ENCODE measurements at regions not wholly inside any gene's neighbourhood (a gene's known extent, or its start where the extent isn't known, plus 50 kb on each side); places are given as distances from the start of the nearest gene placed in this dataset.

- Histone ChIP-seq H3F3A (ENCODE audit: insufficient read depth, low read length) (no peaks in the 10 kb centered on the region), H3K9ac (ENCODE audit: low read length) (no peak overlapping the region), H3K9me2 (ENCODE audit: low read depth, low read length) (no peaks in the 10 kb centered on the region), H4K20me1 (ENCODE audit: insufficient read depth, low read length) (no peaks in the 10 kb centered on the region), H3K9me3 (ENCODE audit: low read length) (no peaks in the 10 kb centered on the region), H3K4me2 (ENCODE audit: low read length) (no peak overlapping the region), H3K4me1 (ENCODE audit: insufficient read depth, low read length, severe bottlenecking) (no peaks in the 10 kb centered on the region), H3K36me3 (ENCODE audit: insufficient read depth, low read length) (no peaks in the 10 kb centered on the region), H3K27me3 (ENCODE audit: insufficient read depth, low read length) (no peaks in the 10 kb centered on the region), H3K27ac (ENCODE audit: low read depth, low read length, poor library complexity, severe bottlenecking) (no peak overlapping the region), H2AFZ (ENCODE audit: low read length) (no peak overlapping the region), H3K79me2 (ENCODE audit: insufficient read depth, low read length) (no peaks in the 10 kb centered on the region), H3K4me3 (ENCODE audit: low read depth, low read length, poor library complexity, severe bottlenecking) (no peak overlapping the region)
- TF ChIP-seq, protein P1, sequence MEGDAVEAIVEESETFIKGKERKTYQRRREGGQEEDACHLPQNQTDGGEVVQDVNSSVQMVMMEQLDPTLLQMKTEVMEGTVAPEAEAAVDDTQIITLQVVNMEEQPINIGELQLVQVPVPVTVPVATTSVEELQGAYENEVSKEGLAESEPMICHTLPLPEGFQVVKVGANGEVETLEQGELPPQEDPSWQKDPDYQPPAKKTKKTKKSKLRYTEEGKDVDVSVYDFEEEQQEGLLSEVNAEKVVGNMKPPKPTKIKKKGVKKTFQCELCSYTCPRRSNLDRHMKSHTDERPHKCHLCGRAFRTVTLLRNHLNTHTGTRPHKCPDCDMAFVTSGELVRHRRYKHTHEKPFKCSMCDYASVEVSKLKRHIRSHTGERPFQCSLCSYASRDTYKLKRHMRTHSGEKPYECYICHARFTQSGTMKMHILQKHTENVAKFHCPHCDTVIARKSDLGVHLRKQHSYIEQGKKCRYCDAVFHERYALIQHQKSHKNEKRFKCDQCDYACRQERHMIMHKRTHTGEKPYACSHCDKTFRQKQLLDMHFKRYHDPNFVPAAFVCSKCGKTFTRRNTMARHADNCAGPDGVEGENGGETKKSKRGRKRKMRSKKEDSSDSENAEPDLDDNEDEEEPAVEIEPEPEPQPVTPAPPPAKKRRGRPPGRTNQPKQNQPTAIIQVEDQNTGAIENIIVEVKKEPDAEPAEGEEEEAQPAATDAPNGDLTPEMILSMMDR (IDR thresholded peaks at IDR 0.05; ENCODE audit: low read length) = no peak
- TF ChIP-seq EZH2 (IDR thresholded peaks at IDR 0.05; ENCODE audit: borderline replicate concordance, low read length) = no peak
Observed at GRCh38 chr3:68116580-68116979, 462.2 kb upstream of the SUCLG2 start.

GRCh38 chr3:68103811-68104210 is 449.4 kb upstream of the SUCLG2 start:
- H3K27me3 ChIP-seq (ENCODE audit: insufficient read depth, low read length) = no peaks in the 10 kb centered on the region
- H2AFZ ChIP-seq (ENCODE audit: low read length) = no peak overlapping the region
- H3K9ac ChIP-seq (ENCODE audit: low read length) = no peak overlapping the region
- H3K4me3 ChIP-seq (ENCODE audit: low read depth, low read length, poor library complexity, severe bottlenecking) = no peak overlapping the region
- H3K79me2 ChIP-seq (ENCODE audit: insufficient read depth, low read length) = no peaks in the 10 kb centered on the region
- H3K4me1 ChIP-seq (ENCODE audit: insufficient read depth, low read length, severe bottlenecking) = no peaks in the 10 kb centered on the region
- no peaks in the 10 kb centered on the region for H4K20me1 ChIP-seq (ENCODE audit: insufficient read depth, low read length)
- TF ChIP-seq, protein P1 (IDR thresholded peaks at IDR 0.05; ENCODE audit: low read length) = no peak
- no peak for TF ChIP-seq EZH2 (IDR thresholded peaks at IDR 0.05; ENCODE audit: borderline replicate concordance, low read length)
- H3K9me3 ChIP-seq (ENCODE audit: low read length) = no peaks in the 10 kb centered on the region
- no peaks in the 10 kb centered on the region for H3F3A ChIP-seq (ENCODE audit: insufficient read depth, low read length)
- no peak overlapping the region for H3K27ac ChIP-seq (ENCODE audit: low read depth, low read length, poor library complexity, severe bottlenecking)
- H3K4me2 ChIP-seq (ENCODE audit: low read length) = no peak overlapping the region
- no peaks in the 10 kb centered on the region for H3K36me3 ChIP-seq (ENCODE audit: insufficient read depth, low read length)
- no peaks in the 10 kb centered on the region for H3K9me2 ChIP-seq (ENCODE audit: low read depth, low read length)

DNA sequence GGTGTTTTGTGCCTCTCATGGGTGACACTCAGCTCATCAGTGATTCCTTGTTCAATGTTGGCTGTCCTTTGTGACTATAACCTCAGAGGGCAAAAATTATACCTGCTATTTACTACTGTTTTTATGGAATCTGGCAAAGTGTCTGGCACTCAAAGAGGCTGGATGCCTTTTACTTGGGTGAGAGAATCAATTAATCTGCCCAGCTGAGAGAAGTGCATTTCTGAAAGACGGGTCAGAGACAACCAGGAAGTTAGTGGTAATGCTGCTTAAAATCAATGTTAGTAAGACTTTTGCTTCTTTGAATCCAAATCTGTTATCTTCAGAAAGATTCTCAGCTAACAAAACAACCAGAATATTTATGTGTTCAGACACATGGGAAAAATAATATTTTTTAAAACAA is 436.2 kb upstream of the SUCLG2 start:
- Histone ChIP-seq H3K27ac (ENCODE audit: low read depth, low read length, poor library complexity, severe bottlenecking) (no peak overlapping the region), H3K4me3 (ENCODE audit: low read depth, low read length, poor library complexity, severe bottlenecking) (no peak overlapping the region), H3K36me3 (ENCODE audit: insufficient read depth, low read length) (no peaks in the 10 kb centered on the region), H3K4me1 (ENCODE audit: insufficient read depth, low read length, severe bottlenecking) (no peaks in the 10 kb centered on the region), H3K27me3 (ENCODE audit: insufficient read depth, low read length) (no peaks in the 10 kb centered on the region), H3K9me2 (ENCODE audit: low read depth, low read length) (no peaks in the 10 kb centered on the region), H3F3A (ENCODE audit: insufficient read depth, low read length) (no peaks in the 10 kb centered on the region), H4K20me1 (ENCODE audit: insufficient read depth, low read length) (no peaks in the 10 kb centered on the region), H3K9ac (ENCODE audit: low read length) (no peak overlapping the region), H3K79me2 (ENCODE audit: insufficient read depth, low read length) (no peaks in the 10 kb centered on the region), H3K4me2 (ENCODE audit: low read length) (no peak overlapping the region), H2AFZ (ENCODE audit: low read length) (no peak overlapping the region), H3K9me3 (ENCODE audit: low read length) (no peaks in the 10 kb centered on the region)
- TF ChIP-seq, protein P1 (IDR thresholded peaks at IDR 0.05; ENCODE audit: low read length) = no peak

Measured in OCI-LY1 (cell line).